Kidney epithelial cell (primary cell): ENCODE measurements at regions not wholly inside any gene's neighbourhood (a gene's known extent, or its start where the extent isn't known, plus 50 kb on each side); places are given as distances from the start of the nearest gene placed in this dataset.

Experiments used
- DNase-seq: peaks from one replicate; pipeline ENCODE4 v3.0.0-alpha.2; 2010; ENCODE audit warnings: low read depth
- H3K27me3 ChIP-seq: 2 replicates; pipeline ENCODE4 v1.6.0; 2011; ENCODE audit warnings: low read length; ENCODE audit not compliant: control insufficient read depth, insufficient read depth
- H3K36me3 ChIP-seq: 2 replicates; pipeline ENCODE4 v1.5.1; 2011; ENCODE audit warnings: low read length; ENCODE audit not compliant: control insufficient read depth, insufficient read depth
- H3K4me3 ChIP-seq: 2 replicates; pipeline ENCODE4 v1.5.1; 2011; ENCODE audit warnings: low read depth, mild to moderate bottlenecking, control low read depth, low read length
- TF ChIP-seq, protein P1 (sequence below): IDR thresholded peaks from 2 replicates; pipeline ENCODE4 v1.5.1; 2011; ENCODE audit warnings: mild to moderate bottlenecking, moderate library complexity, low read length, control low read depth, inconsistent platforms; ENCODE audit not compliant: insufficient read depth, poor library complexity, severe bottlenecking

DNA sequence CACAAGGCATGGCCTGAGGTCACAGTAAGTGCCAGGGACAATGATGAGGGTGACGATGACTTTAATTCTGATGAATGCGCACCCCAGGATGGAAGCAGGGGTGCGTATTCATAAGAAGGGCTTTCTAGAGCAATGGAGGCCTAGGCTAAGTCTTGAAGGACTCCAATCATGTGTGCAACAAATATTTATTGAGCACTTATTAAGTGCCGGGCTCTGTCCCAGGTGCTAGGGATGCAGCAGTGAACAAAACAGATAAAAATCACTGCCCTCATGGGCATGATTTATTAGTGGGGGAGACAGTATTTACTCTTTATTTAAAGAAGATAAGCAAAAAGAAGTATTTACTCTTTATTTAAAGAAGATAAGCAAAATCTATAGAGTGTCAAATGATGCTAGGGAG lies 198.2 kb upstream of the KCNG1 start:
- Histone ChIP-seq H3K27me3 (peaks cover 8% of the 10 kb centered on the region), H3K4me3 (no peak overlapping the region), H3K36me3 (no peaks in the 10 kb centered on the region)
- TF ChIP-seq, protein P1, sequence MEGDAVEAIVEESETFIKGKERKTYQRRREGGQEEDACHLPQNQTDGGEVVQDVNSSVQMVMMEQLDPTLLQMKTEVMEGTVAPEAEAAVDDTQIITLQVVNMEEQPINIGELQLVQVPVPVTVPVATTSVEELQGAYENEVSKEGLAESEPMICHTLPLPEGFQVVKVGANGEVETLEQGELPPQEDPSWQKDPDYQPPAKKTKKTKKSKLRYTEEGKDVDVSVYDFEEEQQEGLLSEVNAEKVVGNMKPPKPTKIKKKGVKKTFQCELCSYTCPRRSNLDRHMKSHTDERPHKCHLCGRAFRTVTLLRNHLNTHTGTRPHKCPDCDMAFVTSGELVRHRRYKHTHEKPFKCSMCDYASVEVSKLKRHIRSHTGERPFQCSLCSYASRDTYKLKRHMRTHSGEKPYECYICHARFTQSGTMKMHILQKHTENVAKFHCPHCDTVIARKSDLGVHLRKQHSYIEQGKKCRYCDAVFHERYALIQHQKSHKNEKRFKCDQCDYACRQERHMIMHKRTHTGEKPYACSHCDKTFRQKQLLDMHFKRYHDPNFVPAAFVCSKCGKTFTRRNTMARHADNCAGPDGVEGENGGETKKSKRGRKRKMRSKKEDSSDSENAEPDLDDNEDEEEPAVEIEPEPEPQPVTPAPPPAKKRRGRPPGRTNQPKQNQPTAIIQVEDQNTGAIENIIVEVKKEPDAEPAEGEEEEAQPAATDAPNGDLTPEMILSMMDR: no peak
- no peak for DNase-seq

DNA sequence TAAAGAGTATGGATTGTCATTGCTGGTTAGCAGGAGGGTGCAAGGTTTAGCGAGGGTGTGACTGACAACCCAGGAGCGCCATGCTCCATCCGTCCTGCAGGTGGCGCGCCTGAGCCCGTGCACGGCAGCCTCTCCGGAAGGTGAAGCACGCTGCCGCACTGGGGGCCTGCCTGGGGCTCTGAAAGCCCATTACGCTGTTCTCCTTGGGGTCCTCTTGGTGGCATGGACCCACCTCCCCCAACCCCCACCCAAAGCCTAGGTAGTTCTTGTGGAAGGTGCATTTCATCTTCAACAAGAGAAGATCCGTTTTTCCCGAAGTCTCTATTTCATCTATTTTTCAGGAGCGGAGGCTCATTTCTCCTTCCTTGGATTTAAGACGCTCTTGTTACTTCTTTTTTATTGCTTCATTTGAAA lies 197.4 kb upstream of the KCNG1 start:
- Histone ChIP-seq H3K36me3 (no peaks in the 10 kb centered on the region), H3K27me3 (peaks cover 8% of the 10 kb centered on the region), H3K4me3 (no peak overlapping the region)
- no peak for DNase-seq
- TF ChIP-seq, protein P1: peak; percentile 86

DNA sequence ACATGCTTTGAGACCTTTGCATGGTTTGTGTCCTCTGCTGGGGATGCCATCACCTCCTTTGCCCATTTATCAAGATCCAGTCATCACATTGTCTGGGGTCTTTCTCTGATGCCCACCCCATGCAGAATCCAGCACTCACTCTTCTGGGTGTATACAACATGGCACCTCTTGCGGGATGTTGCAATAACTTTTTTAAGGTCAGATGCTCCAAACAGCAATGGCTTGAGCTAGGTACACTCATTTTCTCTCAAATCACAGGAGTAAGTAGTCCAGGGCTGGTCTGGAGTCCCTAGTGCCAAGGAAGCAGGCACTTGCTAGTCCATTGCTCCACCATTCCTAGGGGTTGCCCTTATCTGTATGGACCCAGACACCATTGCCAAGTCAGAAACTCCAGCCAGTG lies 196.6 kb upstream of the KCNG1 start:
- no peak for DNase-seq
- H3K27me3 ChIP-seq: peaks cover 8% of the 10 kb centered on the region
- H3K36me3 ChIP-seq: no peaks in the 10 kb centered on the region
- TF ChIP-seq, protein P1: no peak
- no peak overlapping the region for H3K4me3 ChIP-seq

DNA sequence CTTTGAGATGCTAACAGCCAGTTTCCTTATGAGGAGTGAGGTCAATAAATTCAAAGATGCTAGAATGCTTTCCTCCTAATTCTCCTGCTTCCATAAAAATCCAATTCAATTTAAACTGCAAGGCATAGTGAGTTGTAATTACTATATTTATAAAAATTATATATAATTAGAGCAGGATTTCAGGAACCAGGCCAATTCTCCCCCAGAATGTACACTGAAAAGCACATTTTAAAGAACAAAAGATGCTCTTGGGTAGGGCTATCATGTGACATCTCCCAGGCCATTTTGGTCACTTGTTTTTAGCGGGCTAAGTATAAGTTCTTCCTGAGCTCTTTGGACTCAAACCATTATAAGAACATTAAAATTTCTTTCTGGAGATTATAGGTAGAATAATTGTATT lies 195.7 kb upstream of the KCNG1 start:
- TF ChIP-seq, protein P1: no peak
- H3K4me3 ChIP-seq: no peak overlapping the region
- no peak for DNase-seq
- H3K36me3 ChIP-seq: no peaks in the 10 kb centered on the region
- peaks cover 8% of the 10 kb centered on the region for H3K27me3 ChIP-seq

DNA sequence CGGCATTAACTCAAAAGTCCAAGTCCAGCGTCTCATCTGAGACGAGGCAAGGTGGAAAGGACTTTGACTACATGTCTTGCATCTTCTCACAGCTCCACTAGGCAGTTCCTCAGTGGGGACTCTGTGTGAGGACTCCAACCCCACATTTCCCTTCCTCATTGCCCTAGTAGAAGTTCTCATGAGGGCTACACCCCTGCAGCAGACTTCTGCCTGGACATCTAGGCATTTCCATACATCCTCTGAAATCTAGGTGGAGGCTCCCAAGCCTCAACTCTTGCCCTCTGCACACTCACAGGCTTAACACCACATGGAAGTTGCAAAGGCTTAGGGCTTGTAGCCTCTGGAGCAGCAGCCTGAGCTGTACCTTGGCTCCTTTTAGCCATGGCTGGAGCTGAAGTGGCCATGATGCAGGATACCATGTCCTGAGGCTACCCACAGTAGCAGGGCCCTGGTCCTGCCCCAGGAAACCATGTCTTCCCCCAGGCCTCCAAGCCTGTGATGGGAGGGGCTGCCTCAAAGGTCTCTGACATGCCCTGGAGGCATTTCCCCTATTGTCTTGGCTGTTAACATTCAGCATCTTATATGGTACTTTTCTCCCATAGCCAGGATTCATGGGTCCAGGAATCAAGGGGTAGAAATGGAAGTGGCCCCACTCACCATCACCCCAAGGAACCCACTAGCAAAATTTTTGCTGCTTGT lies 194.6 kb upstream of the KCNG1 start:
- TF ChIP-seq, protein P1: no peak
- no peak overlapping the region for H3K4me3 ChIP-seq
- peaks cover 8% of the 10 kb centered on the region for H3K27me3 ChIP-seq
- DNase-seq: no peak
- H3K36me3 ChIP-seq: no peaks in the 10 kb centered on the region

DNA sequence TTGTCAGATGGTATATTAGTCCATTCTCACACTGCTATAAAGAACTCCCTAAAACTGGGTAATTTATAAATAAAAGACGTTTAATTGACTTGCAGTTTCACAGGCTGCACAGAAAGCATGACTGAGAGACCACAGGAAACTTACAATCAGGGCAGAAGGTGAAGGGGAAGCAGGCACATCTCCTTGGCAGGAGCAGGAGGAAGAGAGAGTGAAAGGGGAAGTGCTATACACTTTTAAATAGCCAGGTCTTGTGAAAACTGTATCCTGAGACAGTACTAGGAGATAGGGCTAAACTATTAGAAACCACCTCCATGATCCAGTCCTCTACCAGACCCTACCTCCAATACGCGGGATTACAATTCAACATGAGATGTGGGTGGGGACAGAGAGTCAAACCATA lies 193.9 kb upstream of the KCNG1 start:
- no peak for DNase-seq
- Histone ChIP-seq H3K36me3 (no peaks in the 10 kb centered on the region), H3K27me3 (peaks cover 6% of the 10 kb centered on the region), H3K4me3 (no peak overlapping the region)
- TF ChIP-seq, protein P1: no peak
